GM12878 (cell line): ENCODE measurements at regions not wholly inside any gene's neighbourhood (a gene's known extent, or its start where the extent isn't known, plus 50 kb on each side); places are given as distances from the start of the nearest gene placed in this dataset.

Experiments
- ATAC-seq: fragments of 200-7000 bp; cut with Tn5 transposase; 3 replicates; pipeline ENCODE4 v1.9.1; 2020; ENCODE audit warnings: mild to moderate bottlenecking, moderate library complexity
- BruUV-seq: library from RNA; stranded (reverse); fragments of 400-500 nt; replicated peaks from 2 replicates; lab custom pipeline; 2021; lab: Mats Ljungman, UMichigan
- CTCF ChIA-PET: fragments of 300-600 bp; sonication (Branson Sonifier 250); formaldehyde crosslinking; extraction: SDS; loops from one replicate; lab custom pipeline; 2021; ENCODE audit warnings: inconsistent platforms; lab: Yijun Ruan, JAX
- POLR2A ChIA-PET: fragments of 350-600 bp; formaldehyde crosslinking; extraction: SDS; loops from one replicate; lab custom pipeline; 2021; ENCODE audit warnings: inconsistent platforms; lab: Charles Lee
- RAD21 ChIA-PET: fragments of 300-600 bp; sonication (Branson Sonifier 250); formaldehyde crosslinking; loops from one replicate; lab custom pipeline; 2023; ENCODE audit warnings: antibody characterized with exemption; ENCODE audit not compliant: unreplicated experiment; lab: Charles Lee
- SMC1A ChIA-PET: fragments of 300-600 bp; sonication (Branson Sonifier 250); formaldehyde crosslinking; loops from one replicate; lab custom pipeline; 2023; ENCODE audit not compliant: unreplicated experiment, uncharacterized antibody; lab: Charles Lee
- DNase-seq: peaks from one replicate; pipeline ENCODE4 v3.0.0-alpha.2; 2011; ENCODE audit warnings: low read depth, low spot score
- FAIRE-seq: peaks from 3 replicates; lab custom pipeline; 2011; peaks lifted over from hg19 to GRCh38; lab: Jason Lieb, UNC
- H2AFZ ChIP-seq: 2 replicates; pipeline ENCODE4 v1.6.0; 2011; ENCODE audit warnings: low read depth, low read length, control low read depth; ENCODE audit not compliant: control insufficient read depth
- H3K27ac ChIP-seq: 2 replicates; pipeline ENCODE4 v1.5.1; 2011; ENCODE audit warnings: control low read depth; ENCODE audit not compliant: control insufficient read depth, insufficient read depth
- H3K27me3 ChIP-seq, 2 experiments: replicated peaks in 1 of 2; 2 replicates each; pipeline versions ENCODE4 v1.6.0 to v1.6.1; 2011; ENCODE audit warnings: low read length in 1 of 2; ENCODE audit not compliant: control insufficient read depth in 2 of 2, insufficient read depth in 2 of 2
- H3K36me3 ChIP-seq, 2 experiments: 2 replicates each; pipeline ENCODE4 v1.5.1; 2011; ENCODE audit warnings: low read length in 1 of 2; ENCODE audit not compliant: control insufficient read depth in 2 of 2, insufficient read depth in 2 of 2
- H3K4me1 ChIP-seq: 2 replicates; pipeline ENCODE4 v1.6.1; 2011; ENCODE audit warnings: mild to moderate bottlenecking, low read length, moderate library complexity, mixed read lengths; ENCODE audit not compliant: control insufficient read depth, insufficient read depth
- H3K4me2 ChIP-seq: 2 replicates; pipeline ENCODE4 v1.6.0; 2011; ENCODE audit warnings: control low read depth; ENCODE audit not compliant: control insufficient read depth, insufficient read depth
- H3K4me3 ChIP-seq: fragments of 200-600 bp; sonication (generic); 2 replicates; pipeline ENCODE4 v1.5.1; 2016
- H3K79me2 ChIP-seq: 2 replicates; pipeline ENCODE4 v1.6.0; 2011; ENCODE audit warnings: low read length; ENCODE audit not compliant: control insufficient read depth, insufficient read depth
- H3K9ac ChIP-seq: 2 replicates; pipeline ENCODE4 v1.8.0; 2011; ENCODE audit warnings: low read length, control low read depth, mixed read lengths; ENCODE audit not compliant: control insufficient read depth, insufficient read depth
- H3K9me3 ChIP-seq: replicated peaks from 3 replicates; pipeline ENCODE4 v1.5.1; 2011; ENCODE audit warnings: mild to moderate bottlenecking, low read length; ENCODE audit not compliant: control insufficient read depth, insufficient read depth
- H4K20me1 ChIP-seq: 2 replicates; pipeline ENCODE4 v1.6.0; 2011; ENCODE audit not compliant: control insufficient read depth, insufficient read depth
- ASH2L ChIP-seq: fragments of 300-600, 200-600 bp; sonication (generic); IDR thresholded peaks from 2 replicates; pipeline ENCODE4 v1.6.1; 2017; ENCODE audit warnings: low read depth, mild to moderate bottlenecking, borderline replicate concordance
- ATF2 ChIP-seq: IDR thresholded peaks from 2 replicates; pipeline ENCODE4 v1.6.1; 2012; ENCODE audit warnings: low read length, inconsistent platforms
- BACH1 ChIP-seq: fragments of 450-650 bp; IDR thresholded peaks from 2 replicates; pipeline ENCODE4 v1.6.1; 2017; ENCODE audit warnings: mild to moderate bottlenecking, borderline replicate concordance
- BRCA1 ChIP-seq: IDR thresholded peaks from 2 replicates; pipeline ENCODE4 v1.6.1; 2011; ENCODE audit warnings: low read depth, low read length, improper control_type of control experiment
- HDGF ChIP-seq: fragments of 450-650 bp; IDR thresholded peaks from 2 replicates; pipeline ENCODE4 v1.6.1; 2016; ENCODE audit warnings: antibody characterized with exemption
- SUZ12 ChIP-seq: fragments of 200-600 bp; sonication (generic); IDR thresholded peaks from one replicate; pipeline ENCODE4 v1.6.1; 2018; ENCODE audit warnings: antibody characterized with exemption, mild to moderate bottlenecking; ENCODE audit not compliant: unreplicated experiment
- ZNF24 ChIP-seq: fragments of 450-650 bp; IDR thresholded peaks from 2 replicates; pipeline ENCODE4 v1.6.1; 2017; ENCODE audit warnings: antibody characterized with exemption, mild to moderate bottlenecking
- ZSCAN29 ChIP-seq: fragments of 450-650 bp; IDR thresholded peaks from 2 replicates; pipeline ENCODE4 v1.6.1; 2017; ENCODE audit warnings: mild to moderate bottlenecking, moderate library complexity
- WGBS: methylation state at CpG from one replicate; pipeline ENCODE4 v1.1.6; 2016; ENCODE audit warnings: low lambda C conversion rate; ENCODE audit not compliant: insufficient replicate concordance, insufficient coverage; ENCODE audit errors: missing lambda C conversion rate; 5-methylcytosine and 5-hydroxymethylcytosine counted together
- in situ Hi-C: fragments of 300-500 bp; cut with MboI; formaldehyde crosslinking; loops from 9 replicates; pipeline ENCODE4 v1.14.3; 2018; ENCODE audit warnings: mixed read lengths
- intact Hi-C: fragments of 100-400 bp; cut with micrococcal nuclease; formaldehyde crosslinking; loops from one replicate; pipeline ENCODE4 v1.14.2; 2022; ENCODE audit not compliant: unreplicated experiment
- TF ChIP-seq, protein P1 (sequence below): fragments of 450-650 bp; IDR thresholded peaks from 2 replicates; pipeline ENCODE4 v1.6.1; 2018; ENCODE audit warnings: borderline replicate concordance, mild to moderate bottlenecking; ENCODE audit not compliant: partially characterized antibody
- TF ChIP-seq, protein P2 (sequence below): fragments of 450-650 bp; IDR thresholded peaks from 2 replicates; pipeline ENCODE4 v1.6.1; 2017; ENCODE audit warnings: low read depth, mild to moderate bottlenecking, moderate library complexity

- ChIA-PET RAD21 (no interaction called here), POLR2A (no interaction called here), CTCF (no interaction called here), SMC1A (no interaction called here)
- ATAC-seq (no peak), FAIRE-seq (no peak), DNase-seq (no peak)
- Histone ChIP-seq H3K79me2 (no peaks in the 10 kb centered on the region), H3K9me3 (peaks cover 1% of the 10 kb centered on the region; the same call in 1 of the 3 replicates), H3K9ac (no peak overlapping the region), H3K27ac (no peak overlapping the region), H3K36me3 (no peaks in the 10 kb centered on the region), H2AFZ (no peak overlapping the region), H3K4me2 (no peak overlapping the region), H4K20me1 (no peaks in the 10 kb centered on the region), H3K27me3 (peaks cover 0 to 6% of the 10 kb centered on the region in 2 experiments; a peak in 1 of 4 replicates), H3K4me3 (no peak overlapping the region), H3K4me1 (no peaks in the 10 kb centered on the region)
- in situ Hi-C loops (no loop called here), intact Hi-C loops (no loop called here)
- 0% methylated on average over 3 of the region's 3 CpGs for WGBS
- TF ChIP-seq SUZ12 (no peak), BRCA1 (no peak), ATF2 (no peak), ZSCAN29 (no peak), ZNF24 (no peak), BACH1 (no peak), ASH2L (no peak), HDGF (no peak)
- TF ChIP-seq, protein P1, sequence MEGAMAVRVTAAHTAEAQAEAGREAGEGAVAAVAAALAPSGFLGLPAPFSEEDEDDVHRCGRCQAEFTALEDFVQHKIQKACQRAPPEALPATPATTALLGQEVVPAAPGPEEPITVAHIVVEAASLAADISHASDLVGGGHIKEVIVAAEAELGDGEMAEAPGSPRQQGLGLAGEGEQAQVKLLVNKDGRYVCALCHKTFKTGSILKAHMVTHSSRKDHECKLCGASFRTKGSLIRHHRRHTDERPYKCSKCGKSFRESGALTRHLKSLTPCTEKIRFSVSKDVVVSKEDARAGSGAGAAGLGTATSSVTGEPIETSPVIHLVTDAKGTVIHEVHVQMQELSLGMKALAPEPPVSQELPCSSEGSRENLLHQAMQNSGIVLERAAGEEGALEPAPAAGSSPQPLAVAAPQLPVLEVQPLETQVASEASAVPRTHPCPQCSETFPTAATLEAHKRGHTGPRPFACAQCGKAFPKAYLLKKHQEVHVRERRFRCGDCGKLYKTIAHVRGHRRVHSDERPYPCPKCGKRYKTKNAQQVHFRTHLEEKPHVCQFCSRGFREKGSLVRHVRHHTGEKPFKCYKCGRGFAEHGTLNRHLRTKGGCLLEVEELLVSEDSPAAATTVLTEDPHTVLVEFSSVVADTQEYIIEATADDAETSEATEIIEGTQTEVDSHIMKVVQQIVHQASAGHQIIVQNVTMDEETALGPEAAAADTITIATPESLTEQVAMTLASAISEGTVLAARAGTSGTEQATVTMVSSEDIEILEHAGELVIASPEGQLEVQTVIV = no peak
- TF ChIP-seq, protein P2, sequence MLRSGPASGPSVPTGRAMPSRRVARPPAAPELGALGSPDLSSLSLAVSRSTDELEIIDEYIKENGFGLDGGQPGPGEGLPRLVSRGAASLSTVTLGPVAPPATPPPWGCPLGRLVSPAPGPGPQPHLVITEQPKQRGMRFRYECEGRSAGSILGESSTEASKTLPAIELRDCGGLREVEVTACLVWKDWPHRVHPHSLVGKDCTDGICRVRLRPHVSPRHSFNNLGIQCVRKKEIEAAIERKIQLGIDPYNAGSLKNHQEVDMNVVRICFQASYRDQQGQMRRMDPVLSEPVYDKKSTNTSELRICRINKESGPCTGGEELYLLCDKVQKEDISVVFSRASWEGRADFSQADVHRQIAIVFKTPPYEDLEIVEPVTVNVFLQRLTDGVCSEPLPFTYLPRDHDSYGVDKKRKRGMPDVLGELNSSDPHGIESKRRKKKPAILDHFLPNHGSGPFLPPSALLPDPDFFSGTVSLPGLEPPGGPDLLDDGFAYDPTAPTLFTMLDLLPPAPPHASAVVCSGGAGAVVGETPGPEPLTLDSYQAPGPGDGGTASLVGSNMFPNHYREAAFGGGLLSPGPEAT = no peak
- BruUV-seq = no TSS peak
Observed at GRCh38 chrX:139206914-139207313, 323.6 kb upstream of the F9 start.
